ENCODE measurements at regions not wholly inside any gene's neighbourhood (a gene's known extent, or its start where the extent isn't known, plus 50 kb on each side); places are given as distances from the start of the nearest gene placed in this dataset.

DNA sequence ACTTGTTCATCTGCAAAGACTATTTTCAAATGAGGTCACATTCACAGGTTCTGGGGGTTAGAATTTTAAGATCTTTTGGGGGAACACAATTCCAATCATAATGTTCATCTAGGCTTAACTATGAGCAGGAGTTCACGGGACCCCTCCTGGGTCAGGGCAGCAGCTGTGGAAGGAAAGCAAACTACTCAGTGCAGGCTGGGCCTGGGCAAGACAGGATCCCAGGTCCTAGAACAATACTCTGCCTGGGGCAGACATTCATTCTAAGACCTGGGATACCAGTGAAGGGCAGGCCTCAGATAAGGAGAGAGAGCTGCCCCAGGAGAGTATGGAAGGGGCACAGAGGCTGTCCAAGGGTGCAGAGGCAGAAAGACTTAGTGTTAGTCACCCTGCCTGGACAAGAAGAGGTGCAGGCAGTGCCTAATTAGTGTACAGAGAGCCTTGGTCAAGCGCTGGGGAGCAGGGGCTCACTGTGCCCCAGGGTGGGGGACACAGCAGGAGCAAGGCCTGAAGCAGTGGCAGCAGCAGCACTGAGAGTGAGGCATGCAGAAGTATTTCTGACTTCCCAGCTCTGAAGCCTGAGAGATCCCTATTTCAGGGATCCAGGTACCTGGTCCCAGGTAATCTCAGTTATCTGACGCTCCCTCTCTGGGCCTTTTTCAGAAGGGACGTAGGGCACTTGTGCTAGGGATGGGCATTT, 123.0 kb upstream of the MAMLD1 start:
- Histone ChIP-seq H3K4me1 (no peaks in the 10 kb centered on the region), H3K27me3 (no peaks in the 10 kb centered on the region), H3K36me3 (no peaks in the 10 kb centered on the region), H3K9me3 (no peaks in the 10 kb centered on the region), H3K4me3 (no peak overlapping the region), H3K27ac (no peak overlapping the region)
- TF ChIP-seq POLR2AphosphoS5 (IDR thresholded peaks at IDR 0.05) (no peak), EP300 (IDR thresholded peaks at IDR 0.05) (no peak), POLR2A (IDR thresholded peaks at IDR 0.05) (no peak)
- TF ChIP-seq, protein P1, sequence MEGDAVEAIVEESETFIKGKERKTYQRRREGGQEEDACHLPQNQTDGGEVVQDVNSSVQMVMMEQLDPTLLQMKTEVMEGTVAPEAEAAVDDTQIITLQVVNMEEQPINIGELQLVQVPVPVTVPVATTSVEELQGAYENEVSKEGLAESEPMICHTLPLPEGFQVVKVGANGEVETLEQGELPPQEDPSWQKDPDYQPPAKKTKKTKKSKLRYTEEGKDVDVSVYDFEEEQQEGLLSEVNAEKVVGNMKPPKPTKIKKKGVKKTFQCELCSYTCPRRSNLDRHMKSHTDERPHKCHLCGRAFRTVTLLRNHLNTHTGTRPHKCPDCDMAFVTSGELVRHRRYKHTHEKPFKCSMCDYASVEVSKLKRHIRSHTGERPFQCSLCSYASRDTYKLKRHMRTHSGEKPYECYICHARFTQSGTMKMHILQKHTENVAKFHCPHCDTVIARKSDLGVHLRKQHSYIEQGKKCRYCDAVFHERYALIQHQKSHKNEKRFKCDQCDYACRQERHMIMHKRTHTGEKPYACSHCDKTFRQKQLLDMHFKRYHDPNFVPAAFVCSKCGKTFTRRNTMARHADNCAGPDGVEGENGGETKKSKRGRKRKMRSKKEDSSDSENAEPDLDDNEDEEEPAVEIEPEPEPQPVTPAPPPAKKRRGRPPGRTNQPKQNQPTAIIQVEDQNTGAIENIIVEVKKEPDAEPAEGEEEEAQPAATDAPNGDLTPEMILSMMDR (IDR thresholded peaks at IDR 0.05): no peak
- WGBS: 92% methylated on average over 4 of the region's 4 CpGs
- no peak for DNase-seq (ENCODE audit: low spot score in 2 of 2)

GRCh38 chrX:150240643-150240970, 122.5 kb upstream of the MAMLD1 start:
- Histone ChIP-seq H3K4me1 (no peaks in the 10 kb centered on the region), H3K27me3 (no peaks in the 10 kb centered on the region), H3K4me3 (no peak overlapping the region), H3K9me3 (no peaks in the 10 kb centered on the region), H3K36me3 (no peaks in the 10 kb centered on the region), H3K27ac (no peak overlapping the region)
- WGBS: no CpG with 5 or more reads among the region's 5 CpGs
- no peak for TF ChIP-seq POLR2AphosphoS5 (IDR thresholded peaks at IDR 0.05)
- TF ChIP-seq EP300 (IDR thresholded peaks at IDR 0.05): no peak
- TF ChIP-seq, protein P1 (IDR thresholded peaks at IDR 0.05): no peak
- no peak for TF ChIP-seq POLR2A (IDR thresholded peaks at IDR 0.05)
- no peak for DNase-seq (ENCODE audit: low spot score in 2 of 2)

- DNase-seq (ENCODE audit: low spot score in 2 of 2): no peak
These were observed 109.0 kb upstream of the MAMLD1 start for GRCh38 chrX:150253959-150254620.

GRCh38 chrX:150254909-150255308, 108.2 kb upstream of the MAMLD1 start:
- TF ChIP-seq POLR2AphosphoS5 (IDR thresholded peaks at IDR 0.05) (no peak), POLR2A (IDR thresholded peaks at IDR 0.05) (no peak), EP300 (IDR thresholded peaks at IDR 0.05) (no peak)
- TF ChIP-seq, protein P1 (IDR thresholded peaks at IDR 0.05): no peak

More at GRCh38 chrX:150253959-150254620, 109.0 kb upstream of the MAMLD1 start:
- WGBS: 65% methylated on average over 6 of the region's 7 CpGs
- H3K27me3 ChIP-seq: no peaks in the 10 kb centered on the region
- TF ChIP-seq, protein P1 (IDR thresholded peaks at IDR 0.05): no peak
- TF ChIP-seq EP300 (IDR thresholded peaks at IDR 0.05): no peak
- no peak for TF ChIP-seq POLR2AphosphoS5 (IDR thresholded peaks at IDR 0.05)
- no peak for TF ChIP-seq POLR2A (IDR thresholded peaks at IDR 0.05)
- H3K9me3 ChIP-seq: no peaks in the 10 kb centered on the region
- no peak overlapping the region for H3K4me3 ChIP-seq
- H3K27ac ChIP-seq: no peak overlapping the region
- H3K4me1 ChIP-seq: no peaks in the 10 kb centered on the region
- H3K36me3 ChIP-seq: no peaks in the 10 kb centered on the region

GRCh38 chrX:150255441-150256296, 107.4 kb upstream of the MAMLD1 start:
- WGBS: 62% methylated on average over 9 of the region's 9 CpGs

More at GRCh38 chrX:150254909-150255308, 108.2 kb upstream of the MAMLD1 start:
- Histone ChIP-seq H3K27me3 (no peaks in the 10 kb centered on the region), H3K27ac (no peak overlapping the region), H3K4me1 (no peaks in the 10 kb centered on the region), H3K36me3 (no peaks in the 10 kb centered on the region), H3K9me3 (no peaks in the 10 kb centered on the region), H3K4me3 (no peak overlapping the region)
- no peak for DNase-seq (ENCODE audit: low spot score in 2 of 2)
- 94% methylated on average over 2 of the region's 3 CpGs for WGBS

More at GRCh38 chrX:150255441-150256296, 107.4 kb upstream of the MAMLD1 start:
- H3K4me1 ChIP-seq: no peaks in the 10 kb centered on the region
- no peaks in the 10 kb centered on the region for H3K27me3 ChIP-seq
- no peak overlapping the region for H3K4me3 ChIP-seq
- no peak overlapping the region for H3K27ac ChIP-seq
- TF ChIP-seq, protein P1 (IDR thresholded peaks at IDR 0.05): no peak
- no peak for TF ChIP-seq EP300 (IDR thresholded peaks at IDR 0.05)
- no peaks in the 10 kb centered on the region for H3K36me3 ChIP-seq
- no peaks in the 10 kb centered on the region for H3K9me3 ChIP-seq
- no peak for DNase-seq (ENCODE audit: low spot score in 2 of 2)
